H1 (cell line): ENCODE measurements at regions not wholly inside any gene's neighbourhood (a gene's known extent, or its start where the extent isn't known, plus 50 kb on each side); places are given as distances from the start of the nearest gene placed in this dataset.

ENCODE experiments used
- CTCF ChIA-PET: fragments of 300-600 bp; sonication (Branson Sonifier 250); formaldehyde crosslinking; loops from one replicate; lab custom pipeline; 2021; ENCODE audit not compliant: partially characterized antibody; lab: Charles Lee
- POLR2A ChIA-PET: fragments of 300-600 bp; sonication (Branson Sonifier 250); formaldehyde crosslinking; loops from one replicate; lab custom pipeline; 2021; ENCODE audit warnings: inconsistent platforms; ENCODE audit not compliant: partially characterized antibody; lab: Charles Lee
- DNase-seq, 2 experiments: peaks; one replicate each; pipeline versions ENCODE4 v3.0.0 to v3.0.0-alpha.2; 2010 to 2022; ENCODE audit warnings: low spot score in 2 of 2, low read depth in 1 of 2, mixed read lengths in 1 of 2
- FAIRE-seq: peaks from 2 replicates; lab custom pipeline; 2011; peaks lifted over from hg19 to GRCh38; lab: Jason Lieb, UNC
- H2AFZ ChIP-seq: 2 replicates; pipeline ENCODE4 v1.8.1; 2012; ENCODE audit warnings: low read length, inconsistent platforms
- H2AK5ac ChIP-seq: 2 replicates; pipeline ENCODE4 v1.6.1; 2013; ENCODE audit warnings: low read depth, low read length
- H2BK120ac ChIP-seq: replicated peaks from 2 replicates; pipeline ENCODE3; 2013; ENCODE audit warnings: low read depth, low read length, inconsistent platforms
- H2BK12ac ChIP-seq: 2 replicates; pipeline ENCODE4 v1.6.1; 2013; ENCODE audit warnings: low read depth, low read length
- H2BK15ac ChIP-seq: 2 replicates; pipeline ENCODE4 v1.6.1; 2013; ENCODE audit warnings: low read length
- H2BK20ac ChIP-seq: 2 replicates; pipeline ENCODE4 v1.6.1; 2013; ENCODE audit warnings: low read length
- H2BK5ac ChIP-seq: 2 replicates; pipeline ENCODE4 v1.6.1; 2013; ENCODE audit warnings: low read depth, low read length
- H3K14ac ChIP-seq: 2 replicates; pipeline ENCODE4 v1.6.1; 2013; ENCODE audit warnings: inconsistent platforms; ENCODE audit not compliant: insufficient read length
- H3K18ac ChIP-seq: 2 replicates; pipeline ENCODE4 v1.6.1; 2013; ENCODE audit warnings: low read length; ENCODE audit errors: extremely low read depth
- H3K23ac ChIP-seq: 2 replicates; pipeline ENCODE4 v1.6.1; 2013; ENCODE audit warnings: inconsistent platforms; ENCODE audit not compliant: insufficient read length
- H3K23me2 ChIP-seq: 2 replicates; pipeline ENCODE4 v1.6.1; 2013; ENCODE audit warnings: low read depth, low read length
- H3K27ac ChIP-seq: 2 replicates; pipeline ENCODE4 v1.6.1; 2011; ENCODE audit warnings: low read depth, low read length, inconsistent platforms
- H3K27me3 ChIP-seq, 4 experiments: replicated peaks in 1 of 4; 1 replicate in 1 of 4; 2 replicates in 3 of 4; pipeline versions ENCODE4 v1.6.1 to v1.8.1; 2011 to 2013; ENCODE audit warnings: low read length in 3 of 4, mild to moderate bottlenecking in 3 of 4, inconsistent platforms in 2 of 4, mixed read lengths in 2 of 4, moderate library complexity in 1 of 4; ENCODE audit not compliant: control insufficient read depth in 3 of 4, insufficient read depth in 3 of 4; ENCODE audit errors: extremely low read depth in 1 of 4
- H3K36me3 ChIP-seq, 4 experiments: 2 replicates each; pipeline versions ENCODE4 v1.6.1 to v1.8.1; 2011 to 2013; ENCODE audit warnings: mild to moderate bottlenecking in 4 of 4, low read length in 3 of 4, moderate library complexity in 2 of 4, control low read depth in 1 of 4, inconsistent platforms in 1 of 4; ENCODE audit not compliant: insufficient read depth in 4 of 4, control insufficient read depth in 2 of 4
- H3K4ac ChIP-seq: replicated peaks from 2 replicates; pipeline ENCODE3; 2013; ENCODE audit warnings: low read length, low read depth, mixed read lengths, inconsistent platforms; ENCODE audit not compliant: insufficient read length
- H3K4me1 ChIP-seq, 4 experiments: replicated peaks in 1 of 4; 1 replicate in 1 of 4; 2 replicates in 3 of 4; pipeline versions ENCODE4 v1.6.1 to v1.8.1; 2011 to 2013; ENCODE audit warnings: low read length in 3 of 4, inconsistent platforms in 2 of 4, mixed read lengths in 1 of 4; ENCODE audit not compliant: insufficient read depth in 4 of 4, control insufficient read depth in 3 of 4
- H3K4me2 ChIP-seq, 2 experiments: 2 replicates each; pipeline versions ENCODE4 v1.6.1 to v1.8.1; 2011 to 2013; ENCODE audit warnings: low read depth in 2 of 2, low read length in 2 of 2, control low read depth in 1 of 2, inconsistent platforms in 1 of 2, mild to moderate bottlenecking in 1 of 2; ENCODE audit not compliant: insufficient read depth in 1 of 2
- H3K4me3 ChIP-seq, 4 experiments: fragments of 200-600, 300-600 bp in 1 of 4; sonication (generic), shearing (Covaris generic), sonication (Bioruptor Twin) in 1 of 4; 2 replicates each; pipeline versions ENCODE4 v1.5.1 to v1.8.1; 2011 to 2016; ENCODE audit warnings: low read length in 4 of 4, low read depth in 3 of 4, control low read depth in 2 of 4, inconsistent platforms in 2 of 4, mild to moderate bottlenecking in 2 of 4, mixed read lengths in 1 of 4, moderate library complexity in 1 of 4; ENCODE audit not compliant: insufficient read depth in 2 of 4; ENCODE audit errors: extremely low read depth in 1 of 4
- H3K56ac ChIP-seq: replicated peaks from 2 replicates; pipeline ENCODE3; 2013; ENCODE audit warnings: low read depth, mild to moderate bottlenecking, mixed read lengths, low read length, inconsistent platforms; ENCODE audit not compliant: insufficient read length
- H3K79me1 ChIP-seq: 2 replicates; pipeline ENCODE4 v1.6.1; 2013; ENCODE audit warnings: low read depth, low read length, control low read depth
- H3K79me2 ChIP-seq, 2 experiments: 2 replicates each; pipeline versions ENCODE4 v1.6.1 to v1.8.1; 2012 to 2013; ENCODE audit warnings: low read length in 2 of 2, mild to moderate bottlenecking in 2 of 2, inconsistent platforms in 1 of 2; ENCODE audit not compliant: insufficient read depth in 2 of 2, control insufficient read depth in 1 of 2
- H3K9ac ChIP-seq, 4 experiments: replicated peaks in 1 of 4; 1 replicate in 1 of 4; 2 replicates in 3 of 4; pipeline versions ENCODE4 v1.6.1 to v1.8.1; 2011 to 2013; ENCODE audit warnings: low read depth in 3 of 4, low read length in 3 of 4, control low read depth in 2 of 4, mild to moderate bottlenecking in 2 of 4, moderate library complexity in 2 of 4, inconsistent platforms in 1 of 4; ENCODE audit errors: extremely low read depth in 1 of 4
- H3K9me3 ChIP-seq, 2 experiments: 2 replicates each; pipeline versions ENCODE4 v1.6.1 to v1.8.1; 2012 to 2013; ENCODE audit warnings: mild to moderate bottlenecking in 2 of 2, moderate library complexity in 2 of 2, control low read depth in 1 of 2, inconsistent platforms in 1 of 2, low read depth in 1 of 2, low read length in 1 of 2, mixed read lengths in 1 of 2; ENCODE audit not compliant: insufficient read depth in 2 of 2
- H4K20me1 ChIP-seq, 2 experiments: replicated peaks in 1 of 2; 2 replicates each; pipeline versions ENCODE3 to v1.8.1; 2011 to 2013; ENCODE audit warnings: inconsistent platforms in 2 of 2, low read length in 2 of 2, mild to moderate bottlenecking in 1 of 2; ENCODE audit not compliant: insufficient read depth in 2 of 2, control insufficient read depth in 1 of 2
- H4K5ac ChIP-seq: 2 replicates; pipeline ENCODE4 v1.6.1; 2013; ENCODE audit warnings: low read length, low read depth, mixed read lengths, inconsistent platforms; ENCODE audit not compliant: insufficient read length
- H4K8ac ChIP-seq: 2 replicates; pipeline ENCODE4 v1.8.0; 2013; ENCODE audit warnings: mild to moderate bottlenecking, moderate library complexity, low read length, inconsistent platforms; ENCODE audit not compliant: insufficient read depth; ENCODE audit errors: extremely low read depth
- H4K91ac ChIP-seq: replicated peaks from 2 replicates; pipeline ENCODE3; 2013; ENCODE audit warnings: low read length, mixed read lengths, inconsistent platforms; ENCODE audit not compliant: insufficient read length
- BRCA1 ChIP-seq: IDR thresholded peaks from 2 replicates; pipeline ENCODE4 v1.6.1; 2012; ENCODE audit warnings: low read depth, low read length, improper control_type of control experiment
- CEBPB ChIP-seq: IDR thresholded peaks from 2 replicates; pipeline ENCODE4 v1.6.1; 2012; ENCODE audit warnings: low read depth, low read length
- CTBP2 ChIP-seq: IDR thresholded peaks from 2 replicates; pipeline ENCODE4 v1.7.0; 2011; ENCODE audit warnings: borderline replicate concordance, mild to moderate bottlenecking, moderate library complexity, mixed read lengths, low read length; ENCODE audit not compliant: insufficient read depth, insufficient read length
- FOSL1 ChIP-seq: IDR thresholded peaks from 2 replicates; pipeline ENCODE4 v1.6.1; 2011; ENCODE audit warnings: mild to moderate bottlenecking, low read depth, low read length, moderate library complexity; ENCODE audit not compliant: insufficient read depth
- JUND ChIP-seq: IDR thresholded peaks from 2 replicates; pipeline ENCODE4 v1.6.1; 2011; ENCODE audit warnings: mild to moderate bottlenecking, improper control_type of control experiment, low read length
- POLR2AphosphoS5 ChIP-seq: IDR thresholded peaks from 2 replicates; pipeline ENCODE4 v1.6.1; 2011; ENCODE audit warnings: low read depth, low read length
- RAD21 ChIP-seq, 2 experiments: IDR thresholded peaks in 1 of 2; conservative IDR thresholded peaks in 1 of 2; 2 replicates each; pipeline ENCODE4 v1.6.1; 2011; ENCODE audit warnings: low read depth in 2 of 2, low read length in 2 of 2, improper control_type of control experiment in 1 of 2, inconsistent platforms in 1 of 2, mild to moderate bottlenecking in 1 of 2, moderate library complexity in 1 of 2
- RFX5 ChIP-seq: IDR thresholded peaks from 2 replicates; pipeline ENCODE4 v1.6.1; 2011; ENCODE audit warnings: low read depth, low read length, improper control_type of control experiment, borderline replicate concordance
- SAP30 ChIP-seq: fragments of 300-600 bp; sonication (generic); IDR thresholded peaks from 2 replicates; pipeline ENCODE4 v1.7.1; 2012; ENCODE audit warnings: low read length, moderate library complexity, mild to moderate bottlenecking, inconsistent platforms; ENCODE audit not compliant: insufficient read depth, insufficient replicate concordance
- SIN3A ChIP-seq, 2 experiments: IDR thresholded peaks in 1 of 2; conservative IDR thresholded peaks in 1 of 2; 2 replicates each; pipeline ENCODE4 v1.6.1; 2011 to 2012; ENCODE audit warnings: low read length in 2 of 2, improper control_type of control experiment in 1 of 2, low read depth in 1 of 2, mild to moderate bottlenecking in 1 of 2
- SP4 ChIP-seq: IDR thresholded peaks from 2 replicates; pipeline ENCODE4 v1.6.1; 2012; ENCODE audit warnings: low read length, inconsistent platforms
- TAF1 ChIP-seq: IDR thresholded peaks from 2 replicates; pipeline ENCODE4 v1.6.1; 2011; ENCODE audit warnings: mild to moderate bottlenecking, low read depth, low read length
- YY1 ChIP-seq: IDR thresholded peaks from 2 replicates; pipeline ENCODE4 v1.6.1; 2011; ENCODE audit warnings: low read depth, mild to moderate bottlenecking, low read length
- WGBS, 2 experiments: shearing (Covaris generic) in 1 of 2; methylation state at CpG; one replicate each; pipeline versions ENCODE4 v1.1.6 to v1.1.7; 2013 to 2015; ENCODE audit warnings: low lambda C conversion rate in 2 of 2, mixed read lengths in 2 of 2, inconsistent platforms in 1 of 2, low coverage in 1 of 2, missing lambda C conversion rate in 1 of 2; ENCODE audit not compliant: insufficient replicate concordance in 2 of 2, insufficient coverage in 1 of 2, insufficient read length in 1 of 2; ENCODE audit errors: extremely low coverage in 1 of 2, missing lambda C conversion rate in 1 of 2; 5-methylcytosine and 5-hydroxymethylcytosine counted together
- TF ChIP-seq, protein P1 (sequence below): IDR thresholded peaks from 2 replicates; pipeline ENCODE4 v1.6.1; 2011; ENCODE audit warnings: low read depth, mild to moderate bottlenecking, low read length; ENCODE audit not compliant: insufficient read depth

DNA sequence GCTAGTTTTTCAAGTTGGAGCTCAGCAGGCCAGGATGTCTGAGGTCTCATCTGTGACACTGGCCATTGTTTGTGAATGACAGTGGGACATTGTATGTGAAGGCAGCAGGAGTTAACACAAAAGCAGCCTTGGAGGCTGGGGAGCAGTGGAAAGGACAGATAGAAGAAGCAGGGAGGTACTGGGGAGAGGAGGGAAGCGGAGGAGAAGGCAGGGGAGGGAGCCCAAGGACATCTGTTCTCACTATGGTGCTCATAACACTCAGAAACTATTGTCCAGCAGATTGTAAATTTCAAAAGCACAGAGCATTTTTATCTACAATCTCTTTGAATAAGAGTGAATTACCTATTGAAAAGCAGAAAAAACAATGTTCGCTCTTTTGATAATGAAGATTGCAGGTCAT is 253.6 kb upstream of the DIPK2B start:
- Histone ChIP-seq H3K4me3 (no peak overlapping the region), H3K79me1 (no peaks in the 10 kb centered on the region), H3K23me2 (no peaks in the 10 kb centered on the region), H3K14ac (no peak overlapping the region), H2BK12ac (no peak overlapping the region), H2BK5ac (no peak overlapping the region), H4K91ac (no peak overlapping the region), H4K20me1 (no peaks in the 10 kb centered on the region), H4K8ac (no peak overlapping the region), H3K4me1 (peaks cover 0 to 8% (median 2%) of the 10 kb centered on the region in 4 experiments; a peak in 6 of 7 replicates), H4K5ac (no peak overlapping the region), H3K27ac (no peak overlapping the region), H3K56ac (no peak overlapping the region), H3K23ac (no peak overlapping the region), H3K4ac (no peak overlapping the region), H2BK120ac (no peak overlapping the region), H2BK20ac (no peak overlapping the region), H3K36me3 (no peaks in the 10 kb centered on the region), H3K18ac (no peak overlapping the region; the same call in 1 of the 2 replicates), H3K4me2 (no peak overlapping the region), H3K79me2 (no peaks in the 10 kb centered on the region), H2BK15ac (no peak overlapping the region), H3K27me3 (no peaks in the 10 kb centered on the region), H2AFZ (no peak overlapping the region), H2AK5ac (no peak overlapping the region), H3K9ac (no peak overlapping the region), H3K9me3 (no peaks in the 10 kb centered on the region)
- DNase-seq, result no peak
- CTCF ChIA-PET, result no interaction called here
- FAIRE-seq, result no peak
- 93% methylated on average over 2 of the region's 2 CpGs; no CpG with 5 or more reads in 1 of the 2 experiments for WGBS, 2 experiments
- POLR2A ChIA-PET, result no interaction called here
- TF ChIP-seq POLR2AphosphoS5 (no peak), RAD21 (IDR thresholded peaks at IDR 0.05 in 1 of 2, conservative IDR thresholded peaks at IDR 0.05 in 1 of 2; ENCODE audit: low read depth in 2 of 2, low read length in 2 of 2) (no peak), BRCA1 (no peak), SP4 (no peak), SAP30 (no peak), FOSL1 (no peak), SIN3A (conservative IDR thresholded peaks at IDR 0.05 in 1 of 2, IDR thresholded peaks at IDR 0.05 in 1 of 2; ENCODE audit: low read depth in 1 of 2, low read length in 2 of 2) (no peak), TAF1 (no peak), YY1 (no peak), JUND (no peak), CTBP2 (no peak), CEBPB (no peak), RFX5 (no peak)
- TF ChIP-seq, protein P1, sequence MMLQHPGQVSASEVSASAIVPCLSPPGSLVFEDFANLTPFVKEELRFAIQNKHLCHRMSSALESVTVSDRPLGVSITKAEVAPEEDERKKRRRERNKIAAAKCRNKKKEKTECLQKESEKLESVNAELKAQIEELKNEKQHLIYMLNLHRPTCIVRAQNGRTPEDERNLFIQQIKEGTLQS, result no peak
